Mononuclear cell (primary cell): ENCODE measurements at regions not wholly inside any gene's neighbourhood (a gene's known extent, or its start where the extent isn't known, plus 50 kb on each side); places are given as distances from the start of the nearest gene placed in this dataset.
"Not testable (repeated sequence)": the region's sequence is repeated elsewhere in the genome, so short reads cannot be mapped to it uniquely, and the experiment has no call there.

Experiments used
- H3K27me3 ChIP-seq: 2 replicates; pipeline ENCODE4 v1.6.0; 2011; ENCODE audit warnings: low read length, control low read depth; ENCODE audit not compliant: insufficient read depth
- H3K4me1 ChIP-seq: 2 replicates; pipeline ENCODE4 v1.5.1; 2011; ENCODE audit warnings: mild to moderate bottlenecking, low read length, control low read depth; ENCODE audit not compliant: insufficient read depth
- H3K4me3 ChIP-seq: 2 replicates; pipeline ENCODE4 v1.5.1; 2011; ENCODE audit warnings: mild to moderate bottlenecking, low read length, moderate library complexity
- H3K9me3 ChIP-seq: 2 replicates; pipeline ENCODE4 v1.5.1; 2011; ENCODE audit warnings: low read depth, mild to moderate bottlenecking, control low read depth, low read length

- H3K27me3 ChIP-seq = no peaks in the 10 kb centered on the region
- H3K9me3 ChIP-seq = no peaks in the 10 kb centered on the region
- no peaks in the 10 kb centered on the region for H3K4me1 ChIP-seq
- H3K4me3 ChIP-seq = no peak overlapping the region
Observed at GRCh38 chr10:7108141-7108540, 302.7 kb downstream of the SFMBT2 start.

- no peaks in the 10 kb centered on the region for H3K27me3 ChIP-seq
- no peaks in the 10 kb centered on the region for H3K9me3 ChIP-seq
- no peaks in the 10 kb centered on the region for H3K4me1 ChIP-seq
- no peak overlapping the region for H3K4me3 ChIP-seq
Observed at GRCh38 chr10:7107285-7107684, 303.5 kb downstream of the SFMBT2 start.

- not testable (repeated sequence) for H3K4me3 ChIP-seq, H3K9me3 ChIP-seq, H3K4me1 ChIP-seq, H3K27me3 ChIP-seq
Observed at GRCh38 chr10:7104379-7104778, 306.5 kb downstream of the SFMBT2 start.

GRCh38 chr10:7102557-7103349 lies 308.1 kb downstream of the SFMBT2 start:
- Histone ChIP-seq H3K27me3 (no peaks in the 10 kb centered on the region), H3K9me3 (no peaks in the 10 kb centered on the region), H3K4me1 (no peaks in the 10 kb centered on the region), H3K4me3 (no peak overlapping the region)

- Histone ChIP-seq H3K27me3 (no peaks in the 10 kb centered on the region), H3K9me3 (no peaks in the 10 kb centered on the region), H3K4me3 (no peak overlapping the region), H3K4me1 (no peaks in the 10 kb centered on the region)
Observed at GRCh38 chr10:7102084-7102483, 308.8 kb downstream of the SFMBT2 start.

GRCh38 chr10:7101451-7101850 lies 309.4 kb downstream of the SFMBT2 start:
- Histone ChIP-seq H3K4me1 (no peaks in the 10 kb centered on the region), H3K9me3 (no peaks in the 10 kb centered on the region), H3K4me3 (no peak overlapping the region), H3K27me3 (no peaks in the 10 kb centered on the region)

GRCh38 chr10:7100032-7100702 lies 310.7 kb downstream of the SFMBT2 start:
- Histone ChIP-seq H3K4me1 (no peaks in the 10 kb centered on the region), H3K4me3 (no peak overlapping the region), H3K27me3 (no peaks in the 10 kb centered on the region), H3K9me3 (no peaks in the 10 kb centered on the region)

- Histone ChIP-seq H3K27me3 (no peaks in the 10 kb centered on the region), H3K9me3 (no peaks in the 10 kb centered on the region), H3K4me1 (no peaks in the 10 kb centered on the region), H3K4me3 (no peak overlapping the region)
Observed at GRCh38 chr10:7098160-7098762, 312.6 kb downstream of the SFMBT2 start.

- Histone ChIP-seq H3K27me3 (no peaks in the 10 kb centered on the region), H3K9me3 (no peaks in the 10 kb centered on the region), H3K4me1 (no peaks in the 10 kb centered on the region), H3K4me3 (no peak overlapping the region)
Observed at GRCh38 chr10:7094781-7095180, 316.1 kb downstream of the SFMBT2 start.

GRCh38 chr10:7093368-7093767 lies 317.5 kb downstream of the SFMBT2 start:
- Histone ChIP-seq H3K27me3 (no peaks in the 10 kb centered on the region), H3K4me1 (no peaks in the 10 kb centered on the region), H3K9me3 (no peaks in the 10 kb centered on the region), H3K4me3 (no peak overlapping the region)

- Histone ChIP-seq H3K4me1 (no peaks in the 10 kb centered on the region), H3K4me3 (no peak overlapping the region), H3K9me3 (no peaks in the 10 kb centered on the region), H3K27me3 (no peaks in the 10 kb centered on the region)
Observed at GRCh38 chr10:7092603-7093002, 318.2 kb downstream of the SFMBT2 start.

- Histone ChIP-seq H3K4me1 (peaks cover 4% of the 10 kb centered on the region), H3K27me3 (no peaks in the 10 kb centered on the region), H3K4me3 (no peak overlapping the region), H3K9me3 (no peaks in the 10 kb centered on the region)
Observed at GRCh38 chr10:7090529-7090928, 320.3 kb downstream of the SFMBT2 start.

GRCh38 chr10:7085913-7086589 lies 324.8 kb downstream of the SFMBT2 start:
- Histone ChIP-seq H3K4me3 (no peak overlapping the region), H3K27me3 (peaks cover 4% of the 10 kb centered on the region), H3K9me3 (no peaks in the 10 kb centered on the region), H3K4me1 (peaks cover 33% of the 10 kb centered on the region)

GRCh38 chr10:7085147-7085912 lies 325.5 kb downstream of the SFMBT2 start:
- Histone ChIP-seq H3K27me3 (peaks cover 4% of the 10 kb centered on the region), H3K4me3 (no peak overlapping the region)

More at GRCh38 chr10:7085147-7085912, 325.5 kb downstream of the SFMBT2 start:
- H3K4me1 ChIP-seq = peaks cover 33% of the 10 kb centered on the region
- no peaks in the 10 kb centered on the region for H3K9me3 ChIP-seq
